Kidney (tissue), 13 donors: ENCODE measurements at regions not wholly inside any gene's neighbourhood (a gene's known extent, or its start where the extent isn't known, plus 50 kb on each side); places are given as distances from the start of the nearest gene placed in this dataset.

ENCODE experiments used
- DNase-seq, 5 donors: peaks; one replicate each; pipeline ENCODE4 v3.0.0-alpha.2; 2013 to 2020
- FAIRE-seq: peaks from 2 replicates; lab custom pipeline; 2012; peaks lifted over from hg19 to GRCh38; lab: Jason Lieb, UNC
- H3K27ac ChIP-seq, 2 donors: one replicate each; pipeline ENCODE4 v1.7.0; 2013; ENCODE audit warnings: low read depth in 2 of 2, low read length in 2 of 2, inconsistent platforms in 1 of 2
- H3K27me3 ChIP-seq: one replicate; pipeline ENCODE4 v1.7.1; 2013; ENCODE audit warnings: low read length, inconsistent platforms; ENCODE audit not compliant: control insufficient read depth, insufficient read depth
- H3K36me3 ChIP-seq, 3 donors: one replicate each; pipeline versions ENCODE4 v1.7.0 to v1.7.1; 2013; ENCODE audit warnings: low read length in 3 of 3, control low read depth in 1 of 3, inconsistent platforms in 1 of 3; ENCODE audit not compliant: insufficient read depth in 3 of 3, control insufficient read depth in 2 of 3
- H3K4me1 ChIP-seq, 3 donors: one replicate each; pipeline versions ENCODE4 v1.7.0 to v1.7.1; 2013; ENCODE audit warnings: low read length in 3 of 3, inconsistent platforms in 1 of 3, low read depth in 1 of 3; ENCODE audit not compliant: control insufficient read depth in 2 of 3, insufficient read depth in 2 of 3
- H3K4me3 ChIP-seq, 3 donors: one replicate each; pipeline versions ENCODE4 v1.7.0 to v1.8.1; 2013; ENCODE audit warnings: low read length in 3 of 3, control low read depth in 1 of 3, inconsistent platforms in 1 of 3
- H3K9ac ChIP-seq, 3 donors: one replicate each; pipeline versions ENCODE4 v1.7.0 to v1.7.1; 2013; ENCODE audit warnings: low read length in 3 of 3, control low read depth in 1 of 3, inconsistent platforms in 1 of 3
- H3K9me3 ChIP-seq, 3 donors: one replicate each; pipeline versions ENCODE4 v1.7.0 to v1.7.1; 2013; ENCODE audit warnings: low read length in 3 of 3, control low read depth in 1 of 3, inconsistent platforms in 1 of 3; ENCODE audit not compliant: control insufficient read depth in 2 of 3, insufficient read depth in 1 of 3
- CTCF ChIP-seq: IDR thresholded peaks from 3 replicates; pipeline ENCODE4 v1.5.1; 2012; ENCODE audit warnings: mild to moderate bottlenecking, moderate library complexity, borderline replicate concordance; ENCODE audit not compliant: insufficient read depth; ENCODE audit errors: extremely low read depth
- intact Hi-C: fragments of 100-400 bp; cut with DNase I; formaldehyde crosslinking; loops from one replicate; pipeline ENCODE4 v1.11.1; 2022
- donor health status: control.
- donor health status: control.
- donor health status: control.
- donor health status: control.
- donor health status: control.
- donor health status: DM: yes; HTN: yes; CAD: no.
- donor health status: Normal renal cell carcinoma (clear cell type).

GRCh38 chr15:62881056-62881455, 161.5 kb upstream of the TPM1 start:
- Histone ChIP-seq H3K9me3 (no peaks in the 10 kb centered on the region), H3K27ac (no peak overlapping the region), H3K27me3 (no peaks in the 10 kb centered on the region), H3K4me1 (no peaks in the 10 kb centered on the region), H3K36me3 (no peaks in the 10 kb centered on the region), H3K9ac (no peak overlapping the region), H3K4me3 (no peak overlapping the region)
- no peak for TF ChIP-seq CTCF
- no peak for FAIRE-seq
- intact Hi-C loops: no loop called here
- no peak for DNase-seq

- Histone ChIP-seq H3K4me3 (no peak overlapping the region), H3K27ac (no peak overlapping the region), H3K9ac (no peak overlapping the region), H3K36me3 (no peaks in the 10 kb centered on the region), H3K4me1 (peaks cover 0 to 2% (median 0%) of the 10 kb centered on the region in 3 donors), H3K27me3 (no peaks in the 10 kb centered on the region), H3K9me3 (no peaks in the 10 kb centered on the region)
- FAIRE-seq (no peak), DNase-seq (peak in 2 of 5 donors; percentile 73 to 92)
- intact Hi-C loops: no loop called here
- TF ChIP-seq CTCF: no peak
Measured at GRCh38 chr15:62883938-62884479, 158.5 kb upstream of the TPM1 start.

GRCh38 chr15:62886431-62887071, 156.0 kb upstream of the TPM1 start:
- no peak for FAIRE-seq
- H3K4me1 ChIP-seq: peaks cover 0 to 4% (median 2%) of the 10 kb centered on the region in 3 donors
- intact Hi-C loops: no loop called here
- no peaks in the 10 kb centered on the region for H3K9me3 ChIP-seq
- H3K4me3 ChIP-seq: no peak overlapping the region
- H3K27ac ChIP-seq: no peak overlapping the region
- no peaks in the 10 kb centered on the region for H3K36me3 ChIP-seq
- no peak for DNase-seq
- H3K27me3 ChIP-seq: no peaks in the 10 kb centered on the region
- no peak for TF ChIP-seq CTCF
- H3K9ac ChIP-seq: no peak overlapping the region
